H1 (cell line): ENCODE measurements at regions not wholly inside any gene's neighbourhood (a gene's known extent, or its start where the extent isn't known, plus 50 kb on each side); places are given as distances from the start of the nearest gene placed in this dataset.

Experiments
- ATF3 ChIP-seq: IDR thresholded peaks from 2 replicates; pipeline ENCODE4 v1.6.1; 2011; ENCODE audit warnings: low read depth, mild to moderate bottlenecking, low read length; ENCODE audit not compliant: insufficient read depth
- CBX8 ChIP-seq: fragments of 300-800, 300-1000 bp; sonication (generic); IDR thresholded peaks from 2 replicates; pipeline ENCODE4 v1.7.1; 2016; ENCODE audit warnings: low read depth, low read length, borderline replicate concordance
- GTF2F1 ChIP-seq: IDR thresholded peaks from 2 replicates; pipeline ENCODE4 v1.6.1; 2012; ENCODE audit warnings: low read depth, low read length, improper control_type of control experiment, borderline replicate concordance
- HDAC2 ChIP-seq, 2 experiments: fragments of 300-600 bp in 1 of 2; sonication (generic) in 1 of 2; IDR thresholded peaks; 2 replicates each; pipeline ENCODE4 v1.6.1; 2011 to 2012; ENCODE audit warnings: low read depth in 2 of 2, low read length in 2 of 2, mild to moderate bottlenecking in 2 of 2, moderate library complexity in 2 of 2, borderline replicate concordance in 1 of 2, inconsistent platforms in 1 of 2
- JUN ChIP-seq: IDR thresholded peaks from 2 replicates; pipeline ENCODE4 v1.6.1; 2011; ENCODE audit warnings: low read depth, mild to moderate bottlenecking, improper control_type of control experiment, low read length
- RNF2 ChIP-seq: fragments of 200-900, 300-1000 bp; sonication (generic); IDR thresholded peaks from 2 replicates; pipeline ENCODE4 v1.7.1; 2016; ENCODE audit warnings: borderline replicate concordance, low read depth, mild to moderate bottlenecking, antibody characterized with exemption, low read length; ENCODE audit not compliant: poor library complexity, severe bottlenecking; ENCODE audit errors: missing control alignments
- YY1 ChIP-seq: IDR thresholded peaks from 2 replicates; pipeline ENCODE4 v1.6.1; 2011; ENCODE audit warnings: low read depth, mild to moderate bottlenecking, low read length
- TF ChIP-seq, protein P1 (sequence below), 3 experiments: IDR thresholded peaks; 1 replicate in 2 of 3; 2 replicates in 1 of 3; pipeline versions ENCODE4 v1.5.1 to v1.6.1; 2011; ENCODE audit warnings: low read length in 3 of 3, mild to moderate bottlenecking in 3 of 3, inconsistent platforms in 2 of 3, low read depth in 1 of 3, moderate library complexity in 1 of 3; ENCODE audit not compliant: insufficient read depth in 1 of 3; ENCODE audit errors: control extremely low read depth in 1 of 3
- TF ChIP-seq, protein P2 (sequence below): IDR thresholded peaks from 2 replicates; pipeline ENCODE4 v1.6.1; 2012; ENCODE audit warnings: low read length, inconsistent platforms
- TF ChIP-seq, protein P3 (sequence below): IDR thresholded peaks from 2 replicates; pipeline ENCODE4 v1.6.1; 2012; ENCODE audit warnings: inconsistent platforms

DNA sequence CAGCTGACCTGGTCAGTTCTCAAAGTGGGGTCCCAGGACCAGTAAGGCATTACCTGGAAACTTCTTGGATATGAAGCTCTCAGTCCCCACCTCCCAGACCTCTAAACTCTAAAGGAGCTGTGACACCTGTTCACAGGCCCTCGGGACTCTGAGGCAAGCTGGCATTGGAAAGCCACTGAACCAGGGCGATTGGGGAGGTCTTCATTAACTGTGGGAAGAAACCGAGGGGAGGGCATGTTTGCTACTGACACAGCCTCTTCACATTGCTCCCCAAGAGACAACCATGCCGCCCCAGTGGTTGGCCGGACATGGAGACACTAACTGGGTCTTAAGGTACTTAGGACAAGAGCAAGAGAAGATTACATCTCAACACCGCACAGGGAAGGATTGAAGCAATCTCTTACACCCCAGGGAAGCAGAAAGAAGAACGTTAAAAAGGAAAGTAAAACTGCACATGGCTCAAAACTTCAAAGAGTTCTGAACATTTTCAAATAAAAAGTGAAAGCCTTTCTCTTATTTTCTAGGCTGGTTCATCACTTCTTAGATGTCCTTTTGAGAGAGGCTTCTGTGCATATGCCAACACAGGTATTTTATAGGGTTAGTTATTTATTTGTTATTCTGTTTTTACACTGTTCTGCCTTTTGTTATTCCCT, 210.0 kb upstream of the CST7 start:
- no peak for TF ChIP-seq JUN
- TF ChIP-seq, protein P1, sequence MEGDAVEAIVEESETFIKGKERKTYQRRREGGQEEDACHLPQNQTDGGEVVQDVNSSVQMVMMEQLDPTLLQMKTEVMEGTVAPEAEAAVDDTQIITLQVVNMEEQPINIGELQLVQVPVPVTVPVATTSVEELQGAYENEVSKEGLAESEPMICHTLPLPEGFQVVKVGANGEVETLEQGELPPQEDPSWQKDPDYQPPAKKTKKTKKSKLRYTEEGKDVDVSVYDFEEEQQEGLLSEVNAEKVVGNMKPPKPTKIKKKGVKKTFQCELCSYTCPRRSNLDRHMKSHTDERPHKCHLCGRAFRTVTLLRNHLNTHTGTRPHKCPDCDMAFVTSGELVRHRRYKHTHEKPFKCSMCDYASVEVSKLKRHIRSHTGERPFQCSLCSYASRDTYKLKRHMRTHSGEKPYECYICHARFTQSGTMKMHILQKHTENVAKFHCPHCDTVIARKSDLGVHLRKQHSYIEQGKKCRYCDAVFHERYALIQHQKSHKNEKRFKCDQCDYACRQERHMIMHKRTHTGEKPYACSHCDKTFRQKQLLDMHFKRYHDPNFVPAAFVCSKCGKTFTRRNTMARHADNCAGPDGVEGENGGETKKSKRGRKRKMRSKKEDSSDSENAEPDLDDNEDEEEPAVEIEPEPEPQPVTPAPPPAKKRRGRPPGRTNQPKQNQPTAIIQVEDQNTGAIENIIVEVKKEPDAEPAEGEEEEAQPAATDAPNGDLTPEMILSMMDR (IDR thresholded peaks at IDR 0.05; ENCODE audit: control extremely low read depth in 1 of 3, insufficient read depth in 1 of 3, low read depth in 1 of 3, low read length in 3 of 3), result no peak
- no peak for TF ChIP-seq ATF3
- no peak for TF ChIP-seq RNF2
- TF ChIP-seq, protein P2, sequence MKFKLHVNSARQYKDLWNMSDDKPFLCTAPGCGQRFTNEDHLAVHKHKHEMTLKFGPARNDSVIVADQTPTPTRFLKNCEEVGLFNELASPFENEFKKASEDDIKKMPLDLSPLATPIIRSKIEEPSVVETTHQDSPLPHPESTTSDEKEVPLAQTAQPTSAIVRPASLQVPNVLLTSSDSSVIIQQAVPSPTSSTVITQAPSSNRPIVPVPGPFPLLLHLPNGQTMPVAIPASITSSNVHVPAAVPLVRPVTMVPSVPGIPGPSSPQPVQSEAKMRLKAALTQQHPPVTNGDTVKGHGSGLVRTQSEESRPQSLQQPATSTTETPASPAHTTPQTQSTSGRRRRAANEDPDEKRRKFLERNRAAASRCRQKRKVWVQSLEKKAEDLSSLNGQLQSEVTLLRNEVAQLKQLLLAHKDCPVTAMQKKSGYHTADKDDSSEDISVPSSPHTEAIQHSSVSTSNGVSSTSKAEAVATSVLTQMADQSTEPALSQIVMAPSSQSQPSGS, result no peak
- no peak for TF ChIP-seq YY1
- TF ChIP-seq CBX8, result no peak
- no peak for TF ChIP-seq GTF2F1
- TF ChIP-seq, protein P3, sequence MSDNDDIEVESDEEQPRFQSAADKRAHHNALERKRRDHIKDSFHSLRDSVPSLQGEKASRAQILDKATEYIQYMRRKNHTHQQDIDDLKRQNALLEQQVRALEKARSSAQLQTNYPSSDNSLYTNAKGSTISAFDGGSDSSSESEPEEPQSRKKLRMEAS, result no peak
- TF ChIP-seq HDAC2 (IDR thresholded peaks at IDR 0.05; ENCODE audit: borderline replicate concordance in 1 of 2, low read depth in 2 of 2, low read length in 2 of 2), result no peak
